NOMO-1 (cell line): ENCODE measurements at regions not wholly inside any gene's neighbourhood (a gene's known extent, or its start where the extent isn't known, plus 50 kb on each side); places are given as distances from the start of the nearest gene placed in this dataset.
A peak's percentile ranks its signal among the peaks of the same experiment; 100 is the strongest.

ENCODE experiments used
- DNase-seq, 2 experiments: peaks; one replicate each; lab custom pipeline; 2025; ENCODE audit not compliant: unreplicated experiment in 2 of 2; lab: John Stamatoyannopoulos, UW

DNA sequence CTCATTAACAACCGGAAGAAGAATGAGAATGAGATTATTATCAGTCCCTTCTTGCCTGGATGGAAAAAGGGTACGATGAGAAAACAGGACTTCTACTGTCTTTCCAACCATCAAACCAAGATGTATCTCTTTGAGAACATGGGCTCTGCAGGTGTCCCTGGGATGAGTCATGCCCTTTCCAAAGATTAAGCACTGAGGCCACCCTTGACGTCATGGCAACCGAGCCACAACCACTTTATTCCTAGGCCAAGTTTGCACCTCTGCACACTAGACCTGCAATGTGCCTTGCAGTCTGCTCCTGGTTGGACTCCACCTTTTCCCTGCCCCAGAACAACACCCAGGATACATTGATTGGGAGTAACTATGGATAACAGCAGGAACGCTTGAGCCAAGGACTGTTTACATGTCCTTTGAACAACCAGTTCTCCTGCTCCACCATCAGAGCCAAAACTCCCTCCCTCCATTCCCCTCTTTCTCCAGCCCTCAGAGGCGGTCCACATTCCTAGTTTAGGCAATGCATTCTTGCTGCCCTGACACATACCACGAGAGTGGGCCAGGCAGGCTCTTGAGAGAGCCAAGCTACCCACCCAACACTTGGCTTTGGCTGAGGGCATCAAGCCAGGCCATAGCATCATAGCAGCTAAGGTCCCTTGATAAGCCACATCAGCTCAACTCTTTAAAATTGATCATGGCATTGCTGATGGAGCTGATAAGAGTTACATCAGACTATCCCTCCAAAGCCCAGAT is 310.7 kb downstream of the TNS1 start:
- DNase-seq: no peak

DNA sequence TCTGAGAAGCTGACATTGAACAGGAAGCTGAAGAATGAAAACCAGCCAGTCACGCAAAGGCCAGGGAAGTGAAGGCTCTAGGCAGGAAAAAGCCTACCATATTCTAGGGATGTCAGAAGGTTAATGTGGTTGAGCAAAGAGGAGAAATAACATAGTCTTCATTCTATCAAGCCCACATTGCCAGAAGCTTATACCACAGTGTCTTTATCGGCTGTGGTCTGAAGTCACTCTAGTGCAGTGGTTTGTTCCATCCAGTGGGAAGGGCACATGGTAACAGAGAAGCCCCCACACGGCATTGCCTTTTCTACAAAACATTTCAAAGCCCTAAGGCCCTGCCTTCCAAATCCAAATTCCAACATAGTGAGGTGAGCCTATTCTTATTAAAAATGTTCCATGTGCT is 311.3 kb downstream of the TNS1 start:
- DNase-seq: no peak

DNA sequence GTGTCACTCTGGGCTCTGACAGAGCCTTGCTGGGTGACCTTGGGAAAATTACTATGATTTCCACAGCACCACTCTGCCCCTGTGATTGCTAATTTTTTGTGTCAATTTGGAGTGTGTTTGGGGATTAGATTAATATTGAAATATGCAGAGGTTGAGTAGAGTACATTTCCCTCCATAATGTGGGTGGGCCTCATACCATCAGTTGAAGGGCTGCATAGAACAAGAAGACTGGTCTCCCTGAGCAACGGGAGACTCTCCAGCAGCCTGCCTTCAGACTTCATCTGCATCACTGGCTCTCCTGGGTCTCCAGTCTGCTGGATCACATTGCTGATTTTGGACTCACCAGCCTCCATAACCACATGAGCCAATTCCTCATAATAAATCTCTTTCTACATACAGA is 313.7 kb downstream of the TNS1 start:
- no peak for DNase-seq

DNA sequence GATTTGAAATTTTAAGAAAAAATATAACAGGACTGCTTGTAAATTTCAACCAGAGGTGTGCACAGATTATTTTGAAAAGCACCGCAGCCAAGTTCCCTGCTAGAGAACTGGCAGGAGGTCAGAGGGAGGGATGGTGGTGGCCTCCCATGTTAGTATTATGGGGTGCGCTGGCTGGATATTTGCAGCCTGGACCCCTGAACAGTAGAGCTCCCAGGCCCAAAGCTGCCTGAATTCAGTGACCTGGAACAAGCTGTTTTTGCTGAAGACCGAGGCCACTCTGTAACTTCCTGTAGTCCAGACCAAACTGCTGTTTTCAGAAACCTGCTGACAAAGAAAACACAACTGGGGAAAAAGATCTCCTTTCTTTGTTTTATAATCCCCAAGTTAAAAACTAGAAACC is 314.3 kb downstream of the TNS1 start:
- no peak for DNase-seq

DNA sequence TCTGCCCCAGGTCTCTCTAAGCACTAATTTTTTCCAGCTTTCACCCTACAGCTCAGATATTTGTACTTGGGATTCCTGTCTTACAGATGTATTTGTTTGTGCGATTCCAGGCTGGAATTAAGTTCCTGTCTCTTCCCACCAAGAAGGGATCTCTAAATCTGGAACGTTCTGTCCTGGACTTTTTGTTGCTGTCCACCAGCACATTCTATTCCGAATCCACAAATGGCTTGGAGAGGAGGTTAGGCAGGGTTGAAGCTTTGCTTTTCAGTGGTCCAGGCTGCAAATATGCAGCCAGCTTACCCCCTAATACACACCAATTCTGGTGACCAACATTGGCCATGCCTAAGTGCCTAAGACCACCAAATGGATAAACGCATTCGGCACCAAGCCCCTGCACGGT is 315.0 kb downstream of the TNS1 start:
- DNase-seq: no peak

DNA sequence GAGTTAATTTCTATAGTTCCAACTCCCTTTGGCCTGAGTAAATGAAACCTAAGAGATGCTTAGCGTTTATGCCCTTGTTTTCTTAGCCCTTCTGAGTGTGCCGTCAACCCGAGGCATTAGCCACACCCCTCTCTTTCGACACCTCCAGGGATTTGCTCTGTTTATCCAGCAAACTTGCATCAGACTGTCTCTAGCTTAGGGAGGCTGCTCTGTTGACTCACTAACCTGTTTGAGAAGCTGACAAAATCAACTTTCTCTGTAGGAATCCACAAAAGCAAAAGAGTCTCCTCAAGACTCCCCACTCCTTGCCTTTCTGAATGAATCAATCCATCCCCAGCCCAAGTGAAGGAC is 317.6 kb downstream of the TNS1 start:
- peak; percentile 39 to 64 for DNase-seq

DNA sequence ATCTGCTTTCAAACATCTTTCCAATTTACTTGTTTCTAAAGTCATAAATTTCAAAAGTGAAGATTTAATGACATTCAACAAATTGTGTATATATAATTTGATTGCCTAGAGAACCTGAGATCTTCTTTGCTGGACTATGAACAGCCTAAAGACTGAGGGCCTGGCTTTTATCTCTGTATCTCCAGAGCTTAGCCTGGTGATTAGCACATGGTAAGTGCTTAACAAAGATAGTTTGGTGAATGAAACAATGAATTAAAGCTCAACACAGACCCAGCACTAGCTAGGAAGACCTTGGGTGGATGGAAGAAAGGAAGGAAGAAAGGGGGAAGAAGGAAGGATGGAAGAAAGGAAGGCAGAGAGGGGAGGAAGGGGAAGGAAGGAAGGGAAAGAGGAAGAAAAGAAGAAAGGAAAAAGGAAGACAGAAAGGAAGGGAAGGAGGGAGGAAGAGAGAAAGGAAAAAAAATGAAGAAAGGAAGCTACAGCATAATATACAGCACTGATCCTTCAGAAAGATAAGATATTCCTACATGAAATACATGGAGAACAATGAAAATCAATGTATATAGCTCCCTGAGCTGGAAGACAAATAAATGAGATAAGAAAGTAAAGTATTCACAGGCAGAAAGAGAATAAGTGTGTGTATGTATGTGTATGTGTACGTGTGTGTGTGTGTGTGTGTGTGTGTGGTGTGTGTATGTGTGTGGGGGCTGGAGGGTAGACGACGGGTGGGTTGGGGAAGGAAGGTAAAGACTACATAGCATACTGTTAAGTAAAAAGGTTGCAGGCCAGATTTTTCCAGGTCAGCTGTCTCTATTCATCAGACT is 318.2 kb downstream of the TNS1 start:
- DNase-seq: no peak

DNA sequence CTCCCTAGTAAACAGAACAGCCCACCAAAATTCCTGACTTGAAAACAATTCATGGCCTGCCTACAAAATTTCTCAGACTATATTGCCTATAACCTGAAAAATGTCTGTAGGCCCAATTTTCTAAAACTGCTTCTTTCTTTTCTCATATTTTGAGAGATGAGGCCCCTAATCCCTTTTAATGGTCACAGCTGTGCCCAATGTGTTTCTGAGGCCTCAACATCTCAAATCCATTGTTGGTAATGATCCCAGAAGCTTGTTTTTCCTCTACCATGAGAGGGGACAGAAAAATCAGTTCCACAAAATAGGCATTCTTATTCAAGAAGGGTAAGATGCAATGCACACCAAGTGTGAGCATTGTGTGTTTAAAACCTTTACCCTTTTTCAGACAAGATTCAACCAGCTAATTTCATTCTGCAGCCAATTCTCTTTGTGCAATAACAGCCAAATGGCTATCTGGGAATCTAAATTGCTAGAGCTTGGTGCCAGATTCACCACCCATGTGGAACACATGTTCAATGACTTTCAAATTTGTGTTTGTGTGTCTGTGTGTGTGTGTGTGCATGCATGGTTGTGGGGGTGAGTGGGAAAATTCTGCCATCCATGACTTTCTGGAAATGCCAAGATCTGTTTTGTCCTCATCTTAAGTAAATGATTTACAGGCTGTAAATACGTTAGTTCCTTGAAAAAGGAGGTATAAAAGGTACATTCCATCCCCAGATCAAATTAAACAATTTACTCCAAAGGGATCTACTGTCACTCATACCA is 319.5 kb downstream of the TNS1 start:
- no peak for DNase-seq

DNA sequence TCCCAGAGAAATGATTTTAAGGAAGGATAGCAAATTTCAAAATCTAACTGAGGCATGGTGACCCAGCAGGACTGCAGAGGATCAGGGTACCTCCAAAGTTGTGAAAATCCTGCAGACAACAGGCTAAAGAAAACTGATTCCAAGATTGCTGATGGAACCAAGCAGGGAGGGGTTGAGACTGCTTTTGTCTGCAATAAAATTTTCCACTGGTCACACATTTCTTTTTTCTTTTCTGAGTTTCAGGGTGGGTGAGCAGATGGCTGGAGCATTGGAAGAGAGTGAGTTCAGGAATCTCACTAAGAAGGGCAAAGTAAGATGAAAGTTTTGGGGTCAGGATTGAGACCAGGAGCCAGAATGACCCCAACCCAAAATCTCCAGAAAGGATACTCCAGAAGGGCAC is 321.0 kb downstream of the TNS1 start:
- DNase-seq: no peak

DNA sequence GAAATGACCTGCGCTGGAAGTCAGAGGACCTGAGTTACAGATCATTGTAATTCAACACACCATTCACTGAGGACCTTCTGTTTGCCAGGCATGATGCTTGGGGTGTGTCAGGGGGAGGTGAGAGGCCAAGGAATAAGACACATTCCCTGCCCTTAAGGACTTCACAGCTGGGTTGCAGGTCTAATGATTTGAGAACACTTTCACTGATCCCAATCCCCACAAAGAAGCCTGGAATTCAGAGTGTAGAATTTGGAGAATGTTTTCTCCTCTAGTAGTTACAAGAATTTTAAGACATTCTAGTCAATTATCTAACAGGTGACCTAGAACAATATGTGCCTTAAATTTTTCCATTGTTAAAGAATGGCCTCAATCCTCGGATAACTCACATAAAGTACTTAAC is 322.4 kb downstream of the TNS1 start:
- DNase-seq: no peak

DNA sequence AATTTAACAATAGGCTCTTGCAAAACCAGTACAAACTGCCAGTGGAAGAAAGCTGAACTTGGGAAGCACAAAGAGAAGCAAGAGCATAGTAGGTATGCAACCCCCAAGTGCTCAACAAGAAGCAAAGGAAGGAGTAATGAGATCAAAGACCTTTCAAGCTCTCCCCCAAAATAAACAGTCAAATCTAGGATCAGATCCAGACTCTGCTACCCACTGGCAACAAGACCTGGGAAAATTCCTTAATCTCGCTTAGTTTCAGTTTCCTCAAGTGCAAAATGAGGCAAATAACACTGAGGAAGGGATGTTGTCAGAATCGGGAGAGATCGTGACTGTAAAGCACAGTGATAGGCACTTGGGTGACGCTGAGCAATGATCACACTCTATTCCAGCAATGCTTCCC is 329.2 kb downstream of the TNS1 start:
- DNase-seq: no peak

DNA sequence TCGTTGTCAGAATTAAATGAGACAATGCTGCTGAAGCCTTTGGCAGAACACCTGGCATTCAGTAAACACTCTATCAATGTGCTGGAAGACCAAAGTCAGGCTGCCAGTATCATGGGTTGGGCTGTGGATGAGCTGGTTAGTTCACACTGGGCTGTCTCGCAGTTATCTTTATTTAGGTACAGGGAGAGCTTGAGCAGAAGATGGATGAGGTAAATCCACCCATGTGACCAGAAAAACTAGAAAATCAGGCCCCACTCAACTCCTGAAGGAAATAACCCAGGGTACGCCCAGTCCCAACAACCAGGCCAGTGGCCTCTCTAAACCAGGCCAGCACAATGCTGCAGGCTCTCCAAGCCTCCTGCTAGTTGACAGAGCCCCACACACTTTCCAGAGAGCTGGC is 330.3 kb downstream of the TNS1 start:
- no peak for DNase-seq

DNA sequence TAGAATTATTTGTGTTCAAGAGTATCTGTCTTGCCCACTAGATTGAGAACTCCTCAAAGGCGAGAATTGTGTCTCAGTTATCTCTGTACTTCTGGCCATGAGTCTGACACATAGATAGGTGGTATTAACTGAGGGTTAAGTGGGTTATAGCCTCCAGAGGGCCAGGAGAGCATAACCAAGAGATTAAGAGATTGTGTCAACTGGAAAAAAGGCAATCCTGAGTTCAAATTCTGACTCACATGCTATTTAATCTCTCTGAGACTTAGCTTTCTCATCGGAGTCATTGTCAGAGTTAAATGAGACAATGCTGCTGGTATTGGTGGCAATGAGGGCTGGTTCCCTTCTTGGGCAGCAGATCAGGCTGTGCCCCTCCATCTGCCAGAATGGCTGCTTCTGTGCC is 330.9 kb downstream of the TNS1 start:
- no peak for DNase-seq

DNA sequence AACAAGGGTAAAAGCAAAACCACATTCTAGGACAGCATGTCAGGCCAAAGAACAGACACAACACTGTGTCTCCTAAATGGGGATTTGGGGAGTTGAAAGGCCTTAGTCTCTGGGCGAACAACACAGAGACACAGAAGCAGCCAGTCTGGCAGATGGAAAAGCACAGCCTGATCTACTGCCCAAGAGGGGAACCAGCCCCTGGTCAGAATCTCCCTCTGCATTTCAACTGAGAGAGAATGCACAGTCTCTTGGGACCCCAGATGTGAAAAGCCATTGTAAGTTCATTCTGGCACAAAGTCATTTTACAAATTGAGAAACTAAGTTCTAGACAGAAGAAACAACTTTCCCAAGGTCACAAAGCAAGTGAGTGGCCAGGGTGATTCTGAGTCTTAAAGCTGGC is 331.7 kb downstream of the TNS1 start:
- DNase-seq: no peak

DNA sequence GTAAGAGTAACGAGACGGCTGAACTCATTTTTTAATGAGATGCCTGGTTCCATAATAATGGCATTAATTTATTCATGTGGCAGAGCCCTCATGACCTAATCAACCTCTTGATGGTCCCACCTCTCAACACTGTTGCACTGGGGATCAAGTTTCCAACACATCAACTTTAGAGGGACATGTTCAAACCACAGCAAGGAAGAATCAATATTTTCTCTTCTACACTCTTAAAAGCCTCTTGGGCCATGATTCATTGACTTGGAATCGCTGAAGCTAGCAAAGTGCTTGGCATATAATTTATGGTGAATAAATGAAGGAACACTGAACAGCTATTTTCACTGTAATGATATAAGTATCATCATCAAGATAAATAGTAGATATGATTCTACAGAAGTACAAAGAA is 333.0 kb downstream of the TNS1 start:
- DNase-seq: no peak

DNA sequence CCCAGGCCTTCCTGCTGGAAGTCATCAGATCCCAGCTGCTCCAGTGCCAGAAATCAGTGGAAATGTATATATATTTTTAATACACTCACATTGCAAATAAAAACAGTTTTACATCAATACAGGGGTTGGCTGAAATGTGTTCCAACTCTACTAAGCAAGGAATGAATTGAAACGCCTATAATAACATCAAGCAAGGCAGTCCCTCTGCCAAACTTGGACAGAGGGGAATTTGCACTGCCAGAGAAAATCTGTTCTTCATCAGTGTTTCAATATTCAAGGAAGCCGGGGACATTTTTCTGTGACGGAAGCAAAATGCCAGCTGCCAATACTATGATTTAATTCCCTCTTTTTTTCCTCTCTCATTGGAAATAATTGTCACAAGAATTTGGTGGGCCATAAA is 335.3 kb downstream of the TNS1 start:
- no peak for DNase-seq

DNA sequence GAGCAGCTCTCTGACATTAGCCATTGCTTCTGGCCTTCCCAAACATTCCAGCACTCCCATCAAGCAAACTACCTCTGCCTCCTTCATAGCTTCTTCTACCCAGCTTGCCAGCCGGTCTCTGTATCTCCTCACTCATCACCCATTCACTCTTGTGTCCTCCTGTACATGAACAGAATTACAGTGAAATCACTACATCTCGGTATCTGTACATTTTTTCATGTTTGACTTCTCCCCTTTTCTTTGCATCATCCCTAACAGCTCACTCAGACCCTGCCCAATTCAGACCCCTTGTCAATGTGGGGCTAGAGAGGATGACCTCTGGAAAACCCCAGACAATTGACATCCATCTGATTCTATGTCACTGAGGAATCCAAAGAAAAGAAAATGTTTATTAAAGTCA is 335.8 kb downstream of the TNS1 start:
- no peak for DNase-seq

DNA sequence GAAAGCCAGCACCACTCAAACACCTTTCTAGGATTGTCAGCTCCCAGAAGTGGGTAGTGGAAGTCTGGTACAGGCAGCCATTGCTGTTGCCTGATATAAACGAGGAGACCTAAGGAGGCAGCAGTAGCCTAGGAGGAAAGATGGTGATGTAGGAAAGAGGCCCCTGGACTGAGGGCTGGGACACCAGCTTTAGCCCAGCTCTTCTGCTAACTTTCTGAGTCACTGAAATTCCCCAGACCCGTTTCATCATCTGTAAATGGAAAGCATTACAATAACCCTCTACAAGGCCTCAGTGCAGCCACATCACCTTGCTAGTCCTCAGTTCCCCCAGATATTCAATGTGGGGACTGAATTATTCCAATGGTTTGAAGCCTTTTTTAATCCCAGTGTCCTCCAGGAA is 336.5 kb downstream of the TNS1 start:
- no peak for DNase-seq

DNA sequence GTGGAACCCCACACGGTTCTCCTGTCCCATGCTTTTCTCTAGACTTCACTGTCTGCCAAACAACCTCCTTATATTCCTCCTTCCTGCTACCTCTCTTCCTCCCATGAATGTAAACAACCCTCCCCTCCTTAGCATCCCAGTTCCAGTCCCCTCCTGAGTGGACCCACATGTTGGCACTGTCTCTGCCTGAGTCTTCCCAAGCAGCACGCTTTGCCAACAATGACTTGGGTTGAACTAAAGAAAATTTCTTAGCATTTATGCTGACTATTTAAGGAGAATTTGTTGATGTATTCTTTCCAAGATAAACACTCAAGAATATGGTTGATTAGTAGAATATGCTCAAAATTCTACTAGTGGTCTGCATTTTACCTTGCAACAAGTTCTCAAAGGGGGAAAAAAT is 338.0 kb downstream of the TNS1 start:
- DNase-seq: no peak

DNA sequence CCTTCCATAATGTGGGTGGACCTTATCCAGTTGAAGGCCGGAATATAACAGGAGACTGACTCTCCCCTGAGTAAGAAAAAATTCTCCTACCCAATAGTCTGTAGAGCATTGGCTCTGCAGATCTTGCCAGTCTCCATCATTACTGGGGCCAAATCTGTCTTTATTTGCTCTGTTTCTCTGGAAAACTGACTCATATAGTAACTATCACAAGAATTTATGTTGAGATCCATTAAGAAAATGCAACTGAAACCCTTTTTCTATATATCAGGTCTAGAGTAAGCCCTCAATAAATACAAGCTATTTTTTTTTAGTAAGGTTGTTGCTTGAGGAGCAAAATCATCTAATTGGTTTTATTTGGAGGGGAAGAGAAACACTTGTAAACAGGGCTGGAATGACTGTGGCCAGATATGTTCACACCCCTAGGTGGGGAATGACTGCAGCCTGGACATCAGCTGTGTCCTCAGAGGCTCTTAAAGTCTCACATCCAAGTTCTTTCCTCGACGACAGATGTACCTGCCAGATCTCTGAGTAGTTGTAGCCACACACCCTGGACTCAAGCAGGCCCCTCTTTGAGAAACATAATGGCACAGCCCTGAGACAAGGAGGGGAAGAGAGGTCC is 339.7 kb downstream of the TNS1 start:
- DNase-seq: no peak

DNA sequence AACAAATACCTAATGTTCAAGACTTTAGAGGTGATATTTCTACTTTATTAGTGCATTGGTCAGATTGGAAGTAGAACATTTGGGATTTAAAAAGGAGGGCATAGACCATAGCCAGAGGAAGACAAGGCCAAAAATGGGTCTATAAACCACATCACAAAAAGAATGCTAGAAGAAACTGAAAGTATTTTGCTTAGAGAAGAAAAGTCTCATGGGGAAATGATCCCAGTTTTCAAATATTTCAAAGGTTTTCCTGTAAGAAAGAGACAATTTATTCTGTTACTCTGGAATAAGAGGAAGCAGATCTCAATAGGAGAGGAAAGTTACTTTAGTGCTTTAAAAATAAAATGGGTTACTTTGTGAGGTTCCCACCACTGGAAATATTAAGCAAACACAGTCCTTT is 341.4 kb downstream of the TNS1 start:
- DNase-seq: peak in 1 of 2 experiments; percentile 4
